Activated CD8-positive, alpha-beta memory T cell treated with anti-CD3 and anti-CD28 coated beads for 48 hours (primary cell): ENCODE measurements at regions not wholly inside any gene's neighbourhood (a gene's known extent, or its start where the extent isn't known, plus 50 kb on each side); places are given as distances from the start of the nearest gene placed in this dataset.

ENCODE experiments used
- DNase-seq, 3 experiments: peaks; one replicate each; pipeline ENCODE4 v3.0.0-alpha.2; 2020; ENCODE audit warnings: low read depth in 2 of 3, low spot score in 2 of 3

DNA sequence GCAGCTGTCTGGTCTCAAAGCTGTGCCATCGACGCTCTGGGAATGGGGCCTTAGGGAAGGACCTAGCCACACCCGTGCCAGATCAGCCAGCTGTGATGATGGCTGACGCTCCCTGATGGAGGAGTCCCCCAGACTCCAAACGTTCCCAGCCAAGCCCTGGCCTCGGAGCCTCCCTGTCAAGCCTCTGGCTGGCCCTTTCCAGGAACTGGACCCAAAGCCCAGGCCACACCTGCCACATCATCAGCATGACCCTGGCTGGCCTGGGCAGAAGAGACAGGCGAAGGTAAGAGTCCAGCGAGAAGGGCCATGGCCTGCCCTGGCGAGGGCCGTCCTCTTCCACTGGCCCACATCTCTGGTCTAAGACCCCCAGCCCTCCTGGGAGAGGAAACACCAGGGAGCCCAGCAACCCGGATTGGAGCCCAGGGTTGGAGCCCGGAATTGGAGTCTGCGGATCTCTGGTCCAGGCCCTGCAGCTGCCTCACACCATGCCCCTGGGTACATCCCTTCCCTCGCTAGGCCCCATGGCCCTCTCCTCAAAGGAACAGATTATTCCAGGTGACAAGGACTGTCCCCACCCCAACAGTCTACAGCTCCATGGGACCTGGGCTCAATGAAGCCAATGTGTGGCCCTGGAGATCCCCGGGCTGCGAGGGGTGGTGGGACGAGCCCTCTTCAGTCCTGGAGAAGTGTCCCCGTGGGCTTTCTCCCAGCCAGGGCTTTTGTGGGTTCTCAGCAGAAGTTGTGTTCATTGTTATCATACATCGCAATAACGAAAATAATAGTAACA, 105.1 kb upstream of the TNRC6C start:
- no peak for DNase-seq

DNA sequence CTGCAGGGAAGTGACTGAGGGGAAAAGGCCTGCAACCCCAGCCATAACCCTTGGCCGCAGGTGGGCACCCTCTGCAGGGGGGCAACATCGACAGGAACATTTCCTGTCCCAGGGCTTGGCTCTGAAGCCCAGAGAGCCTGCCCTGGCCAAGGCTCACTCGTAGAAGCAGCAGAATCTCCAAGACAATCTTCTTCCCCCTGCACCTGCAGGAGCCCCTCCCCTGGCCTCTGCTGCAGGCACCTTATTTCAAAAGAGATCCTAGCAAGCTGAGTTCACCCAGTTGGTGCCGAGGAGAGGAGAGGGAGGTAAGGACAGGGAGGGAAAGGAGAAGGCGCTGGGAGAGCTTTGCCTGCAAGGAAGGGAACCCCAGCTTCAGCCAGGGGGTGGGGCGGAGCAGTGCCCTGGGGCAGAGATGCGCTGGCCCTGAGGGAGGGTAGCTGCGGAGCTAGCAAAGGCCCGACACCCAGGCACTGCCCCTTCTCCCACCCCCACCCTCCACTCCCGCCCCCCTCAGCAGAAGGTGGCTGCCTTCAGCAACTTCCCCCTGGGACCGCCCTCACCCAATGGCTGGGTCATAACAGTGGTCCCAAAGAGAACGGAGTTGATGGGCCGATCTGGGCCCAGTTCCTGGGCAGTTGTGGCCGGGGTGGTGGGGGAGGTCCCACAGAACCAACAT, 104.3 kb upstream of the TNRC6C start:
- no peak for DNase-seq

DNA sequence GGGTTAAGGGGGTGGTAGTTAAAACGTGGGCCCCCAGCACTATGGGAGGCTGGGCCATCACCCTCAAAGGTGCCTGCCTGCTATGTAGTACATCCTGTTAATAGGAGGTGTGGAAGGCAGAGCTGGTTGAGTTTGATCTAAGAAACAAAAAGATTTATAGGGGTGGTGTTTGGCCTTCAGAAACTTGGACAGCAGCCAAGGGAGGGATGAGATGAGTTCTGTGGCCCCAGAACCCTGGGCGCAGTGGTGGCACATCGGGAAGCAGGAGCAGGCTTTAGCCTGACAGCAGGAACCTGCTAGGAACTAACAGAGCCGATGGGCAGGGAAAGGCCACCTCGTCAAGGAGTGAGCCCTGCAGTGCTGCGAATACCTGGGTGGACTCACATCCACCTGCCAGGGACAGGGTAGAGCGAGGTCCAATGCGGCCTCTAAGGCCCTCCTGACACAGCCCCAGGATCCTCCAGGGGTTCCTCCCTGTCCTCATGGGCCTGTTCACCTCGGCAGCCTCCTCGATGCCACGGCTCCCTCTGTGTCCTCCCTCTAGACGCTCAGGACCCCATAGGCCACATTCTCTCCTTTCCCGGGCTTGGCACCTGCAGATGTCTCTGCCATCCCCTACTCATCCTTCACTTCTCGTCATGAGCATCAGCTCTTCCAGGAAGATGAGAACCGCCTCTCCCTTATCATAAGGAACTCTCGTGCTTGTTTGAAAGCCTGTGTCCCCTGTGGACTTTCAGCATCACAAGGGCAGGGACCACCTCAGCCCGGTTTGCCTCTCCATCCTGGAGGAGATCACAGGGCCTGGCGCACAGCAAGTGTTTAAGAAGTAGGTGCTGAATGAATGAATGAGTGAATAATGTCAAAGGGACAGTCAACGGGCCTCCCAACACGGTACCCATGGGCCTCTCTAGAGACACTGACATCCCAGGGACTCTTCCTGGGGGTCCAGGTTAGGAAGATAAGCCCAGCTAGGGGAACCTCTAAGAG, 103.5 kb upstream of the TNRC6C start:
- DNase-seq: no peak

DNA sequence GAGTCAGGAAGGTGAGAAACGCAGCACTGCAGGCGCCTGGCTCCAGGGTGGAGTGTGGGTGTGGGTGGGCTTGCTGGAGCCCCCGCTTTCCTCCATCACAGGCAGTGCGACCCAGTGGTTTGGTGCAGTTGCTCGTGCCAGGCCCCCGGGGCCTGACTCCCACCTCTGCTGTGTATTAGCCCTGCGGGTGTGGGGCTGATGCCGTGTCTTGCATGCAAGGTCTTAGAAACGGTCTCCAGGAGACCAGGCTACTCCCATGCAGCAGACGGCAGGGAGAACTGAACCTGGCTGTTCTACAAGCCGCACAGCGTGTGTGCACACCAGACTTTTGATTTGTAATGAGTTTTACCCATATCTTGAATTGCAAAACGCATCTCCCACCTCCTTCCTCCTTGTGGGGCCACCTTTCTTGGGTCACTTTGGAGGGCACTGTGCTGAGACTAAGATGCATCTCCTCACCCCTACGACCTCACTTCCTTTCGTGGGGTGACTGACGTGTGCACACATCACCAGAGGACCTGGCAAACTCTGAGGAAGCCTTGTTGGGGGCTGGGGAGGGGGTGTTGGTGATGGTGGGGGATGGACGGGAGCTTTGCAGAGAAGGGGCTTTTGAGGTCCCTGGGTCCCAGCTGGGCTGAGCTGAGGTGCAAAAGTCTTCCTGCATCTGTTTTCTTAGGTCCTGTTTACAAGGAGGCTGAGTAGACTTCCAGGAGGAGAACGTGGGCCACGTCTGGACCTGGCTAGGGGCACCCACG, 101.8 kb upstream of the TNRC6C start:
- no peak for DNase-seq

DNA sequence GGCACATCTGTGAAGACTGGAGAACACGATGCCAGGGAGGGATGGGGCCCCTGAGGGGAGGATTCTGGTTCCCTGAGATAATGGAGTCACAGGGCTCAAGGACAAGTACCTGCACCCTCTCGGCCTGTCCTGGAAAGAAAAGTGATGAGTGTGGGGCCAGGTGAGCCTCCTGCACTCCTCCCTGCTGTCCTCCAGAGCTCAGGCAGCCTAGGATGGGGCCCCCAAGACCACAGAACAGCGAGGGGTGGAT, 101.3 kb upstream of the TNRC6C start:
- no peak for DNase-seq

DNA sequence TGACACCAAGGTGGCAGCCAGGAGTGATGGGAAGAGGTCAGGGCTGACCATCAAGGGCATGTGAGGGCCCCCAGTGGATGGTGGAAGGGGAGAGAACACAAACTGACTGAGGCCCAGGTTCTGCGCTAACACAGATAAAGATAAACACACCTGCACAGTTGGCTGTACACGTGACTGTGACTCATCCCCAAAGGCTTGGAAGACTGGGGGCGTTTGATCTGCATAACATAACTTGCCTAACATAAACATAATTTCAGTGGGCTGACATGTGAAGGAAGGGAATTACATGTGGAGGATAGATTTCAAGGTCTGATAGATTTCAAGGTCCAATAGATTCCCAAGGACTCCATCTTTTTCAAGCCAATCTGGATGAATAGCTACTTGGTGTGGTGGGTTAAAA, 100.9 kb upstream of the TNRC6C start:
- no peak for DNase-seq

DNA sequence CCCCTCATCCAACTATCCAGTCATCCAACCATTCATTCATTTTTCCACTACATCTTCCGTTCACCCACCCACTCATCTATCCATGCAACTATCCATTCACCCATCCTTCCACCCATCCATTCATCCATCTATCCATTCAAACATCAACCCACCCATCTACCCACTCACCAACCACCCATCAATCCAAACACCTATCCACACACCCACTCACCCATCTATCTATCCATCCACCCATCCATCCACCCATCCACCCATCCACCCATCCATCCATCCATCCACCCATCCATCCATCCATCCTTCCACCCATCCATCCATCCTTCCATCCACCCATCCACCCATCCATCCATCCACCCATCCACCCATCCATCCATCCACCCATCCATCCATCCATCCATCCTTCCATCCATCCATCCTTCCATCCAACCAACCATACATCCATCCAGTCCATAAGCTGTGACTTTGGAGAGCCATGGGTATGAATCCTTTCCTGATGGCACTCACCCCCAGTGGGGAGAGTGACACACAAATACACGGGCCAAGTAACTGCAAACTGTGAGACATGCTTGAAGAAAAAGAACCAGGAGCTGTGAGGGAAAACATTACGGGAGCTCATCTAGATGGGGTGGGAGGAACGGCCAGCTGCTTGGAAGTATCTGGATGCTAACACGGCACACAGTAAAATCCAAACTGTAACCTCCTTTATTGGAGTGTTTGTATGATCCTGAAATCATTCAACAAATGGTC, 100.0 kb upstream of the TNRC6C start:
- DNase-seq: no peak

DNA sequence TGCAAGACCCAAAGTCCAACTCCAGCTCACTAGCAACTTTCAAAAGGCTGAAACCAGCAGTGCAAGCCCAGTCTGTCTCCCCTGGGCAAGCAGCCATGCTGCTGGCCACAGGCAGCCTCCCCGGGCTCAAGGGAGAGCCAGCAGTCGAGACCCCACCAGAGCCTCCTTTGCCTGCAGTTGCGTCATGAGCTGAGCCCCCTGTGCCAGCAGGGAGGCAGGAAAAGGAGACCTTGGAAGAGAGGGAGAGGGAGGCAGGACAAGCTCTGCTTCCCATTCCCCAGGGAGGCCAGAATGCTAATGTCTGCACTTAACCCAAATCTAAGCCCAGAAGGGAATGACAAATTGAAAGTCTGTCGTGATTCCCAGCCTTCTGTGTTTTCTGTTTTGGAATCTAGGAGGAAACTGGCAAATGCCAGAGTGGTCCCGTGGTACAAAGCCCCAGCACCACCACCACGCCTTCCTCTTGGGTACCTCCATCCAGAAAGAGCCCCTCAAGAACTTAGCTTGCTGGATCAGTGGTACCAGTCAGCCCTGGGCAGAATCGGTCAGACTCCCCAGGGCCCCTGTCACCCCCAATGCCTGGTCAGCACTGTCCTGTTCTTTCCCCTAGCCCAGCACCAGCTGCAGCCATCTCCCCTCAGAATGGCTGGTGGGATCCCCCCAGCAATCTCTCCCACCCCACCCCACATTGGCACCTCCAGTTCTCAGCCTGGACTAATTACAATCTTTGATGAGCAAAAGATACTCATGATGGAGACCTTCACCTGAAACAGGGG, 99.3 kb upstream of the TNRC6C start:
- no peak for DNase-seq

DNA sequence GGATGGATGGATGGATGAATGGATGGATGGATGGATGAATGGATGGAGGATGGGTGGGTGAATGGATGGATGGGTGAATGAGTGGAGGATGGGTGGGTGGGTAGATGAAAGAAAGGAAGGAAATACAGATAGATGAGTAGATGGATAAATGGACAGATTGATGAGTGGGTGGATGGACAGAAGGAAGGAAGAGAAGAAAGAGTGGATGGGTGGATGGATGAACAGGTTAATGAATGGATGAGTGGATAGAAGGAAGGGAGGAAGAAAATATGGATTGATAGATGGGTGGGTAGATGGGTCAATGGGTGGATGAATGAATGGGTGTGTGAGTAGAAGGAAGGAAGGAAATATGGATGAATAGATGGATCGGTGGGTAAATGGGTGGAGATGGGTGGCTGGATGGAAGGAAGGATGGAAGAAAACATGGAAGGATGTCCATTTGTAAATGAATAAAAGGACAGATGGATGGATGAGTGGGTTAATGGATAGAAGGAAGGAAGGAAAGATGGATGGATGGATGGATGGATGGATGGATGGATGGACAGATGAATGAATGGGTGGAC, 97.3 kb upstream of the TNRC6C start:
- DNase-seq: no peak

DNA sequence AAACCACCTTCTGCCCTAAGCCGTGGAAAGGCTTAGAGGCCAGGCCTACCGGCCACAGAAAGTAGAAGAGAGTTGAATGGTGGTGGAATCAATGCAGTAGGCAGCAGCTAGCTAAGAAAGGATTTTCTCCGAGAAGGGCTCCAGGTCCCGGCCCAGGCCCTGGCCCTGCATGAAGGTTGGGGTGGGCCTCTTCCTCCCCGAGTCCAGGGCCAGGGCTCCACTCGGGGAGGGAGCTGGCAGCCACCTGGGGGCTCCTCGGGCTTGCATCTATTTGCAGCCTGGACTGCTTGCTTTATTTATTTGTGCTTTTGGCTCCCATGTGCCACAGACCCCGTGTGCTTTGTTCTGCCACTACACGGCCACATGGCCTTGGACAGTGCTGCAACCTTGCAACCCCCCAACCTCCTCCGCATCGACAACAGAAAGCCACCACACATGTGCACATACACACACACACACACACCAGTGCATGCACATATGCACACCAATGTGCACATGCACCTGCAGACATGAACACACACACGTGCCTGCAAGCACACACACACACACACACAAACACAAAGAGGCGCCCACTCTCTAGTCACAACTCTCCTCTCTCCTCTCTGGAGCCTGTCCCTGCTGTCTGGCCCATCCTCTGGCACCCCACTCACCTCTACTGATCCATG, 96.4 kb upstream of the TNRC6C start:
- no peak for DNase-seq

DNA sequence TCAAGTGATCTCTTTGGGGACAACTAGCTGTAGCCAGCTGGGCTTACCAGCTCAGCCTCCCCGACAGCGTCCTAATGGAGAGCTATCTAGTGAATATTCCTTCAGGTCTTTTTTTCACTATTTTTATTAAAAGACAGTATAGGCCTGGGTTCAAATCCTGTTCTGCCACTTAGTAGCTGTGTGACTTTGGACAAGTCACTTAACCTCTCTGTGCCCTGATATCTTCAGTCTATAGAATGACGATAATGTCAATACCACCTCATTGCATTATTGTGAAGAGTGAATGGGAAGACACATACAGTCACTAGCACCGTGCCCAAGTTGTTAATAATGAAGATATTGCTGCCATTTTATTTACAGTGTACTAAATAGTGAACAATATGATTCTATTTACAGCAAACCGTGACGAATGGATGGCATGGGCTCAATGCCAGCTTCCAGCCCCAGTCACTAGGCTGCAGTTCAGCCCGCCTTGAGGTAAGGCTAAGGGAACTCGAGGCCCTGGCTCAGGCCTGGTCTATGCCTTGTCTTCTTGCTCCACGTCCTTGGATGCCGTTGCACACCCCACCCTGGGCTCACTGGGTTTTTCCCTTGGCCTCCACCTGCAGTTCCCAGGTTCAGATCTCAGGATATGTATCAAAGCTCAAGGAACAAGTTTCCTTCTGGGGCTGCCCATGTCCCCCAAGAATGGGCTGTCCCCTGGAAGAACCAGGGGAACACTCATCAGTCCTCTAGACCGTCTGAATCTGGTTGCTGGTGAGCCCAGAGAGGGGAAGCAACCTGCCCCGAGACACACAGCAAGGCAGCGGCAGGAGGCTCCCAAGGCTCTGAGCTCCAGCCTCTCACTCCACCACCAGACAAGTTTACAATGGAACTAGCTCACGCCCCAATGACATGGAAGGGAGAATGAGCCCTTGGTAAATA, 95.4 kb upstream of the TNRC6C start:
- DNase-seq: no peak

DNA sequence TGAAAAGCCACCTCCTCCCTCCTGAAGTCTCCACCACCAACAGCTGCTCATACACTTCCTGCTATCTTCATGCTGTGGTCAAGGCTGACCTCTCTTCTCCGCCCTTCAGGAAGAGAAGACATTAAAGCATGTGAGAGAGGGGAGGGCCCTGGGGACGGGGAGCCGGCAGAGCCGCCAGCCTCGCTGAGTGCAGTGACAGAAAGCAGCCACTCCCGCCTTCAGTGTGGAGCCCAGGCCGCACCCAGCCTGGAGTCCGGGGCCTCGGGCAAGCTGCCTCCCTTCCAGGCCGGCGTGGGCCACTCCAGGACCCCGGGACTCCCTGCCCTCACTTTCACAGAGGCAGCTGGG, 94.7 kb upstream of the TNRC6C start:
- DNase-seq: no peak

DNA sequence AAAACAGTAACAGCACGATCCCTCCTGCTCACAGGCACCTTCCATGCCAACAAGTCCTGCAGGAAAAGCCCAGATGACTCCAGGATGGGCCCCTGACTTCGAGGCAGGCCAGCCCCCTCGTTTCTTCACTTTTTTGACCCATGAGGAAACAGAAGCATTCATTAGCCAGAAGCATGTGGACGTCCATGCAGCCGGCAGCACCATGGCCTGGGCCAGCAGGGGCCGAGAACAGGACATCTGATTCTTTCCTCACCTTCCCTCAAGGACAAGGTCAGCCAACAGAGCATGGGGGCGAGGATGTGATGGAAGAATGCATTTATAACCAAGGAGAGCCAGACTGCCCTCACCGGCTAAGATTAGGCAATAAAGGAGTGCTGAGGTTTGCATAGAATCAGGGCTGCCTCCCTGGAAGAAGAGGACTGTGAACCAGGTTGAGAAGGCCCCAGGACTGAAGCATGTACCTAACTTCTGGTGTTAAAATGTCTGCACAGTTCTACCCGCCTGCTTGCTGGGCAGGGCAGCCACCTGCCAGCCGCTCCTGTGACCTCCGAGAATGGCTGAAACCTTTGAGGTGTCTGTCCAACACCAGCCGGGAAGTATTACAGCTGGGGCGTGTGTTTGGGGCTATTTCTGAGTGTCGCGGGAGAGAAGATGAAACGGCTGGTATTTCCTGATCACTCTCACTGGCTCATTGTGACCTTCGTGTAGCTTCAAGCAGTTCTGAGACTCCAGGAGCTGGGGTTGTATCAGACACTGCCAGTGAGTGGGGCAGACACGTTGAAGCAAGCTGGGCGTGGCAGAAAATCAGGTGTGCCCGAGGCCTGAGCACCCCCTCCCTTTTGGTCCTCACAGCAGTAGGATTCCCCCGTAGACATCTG, 94.0 kb upstream of the TNRC6C start:
- DNase-seq: no peak

DNA sequence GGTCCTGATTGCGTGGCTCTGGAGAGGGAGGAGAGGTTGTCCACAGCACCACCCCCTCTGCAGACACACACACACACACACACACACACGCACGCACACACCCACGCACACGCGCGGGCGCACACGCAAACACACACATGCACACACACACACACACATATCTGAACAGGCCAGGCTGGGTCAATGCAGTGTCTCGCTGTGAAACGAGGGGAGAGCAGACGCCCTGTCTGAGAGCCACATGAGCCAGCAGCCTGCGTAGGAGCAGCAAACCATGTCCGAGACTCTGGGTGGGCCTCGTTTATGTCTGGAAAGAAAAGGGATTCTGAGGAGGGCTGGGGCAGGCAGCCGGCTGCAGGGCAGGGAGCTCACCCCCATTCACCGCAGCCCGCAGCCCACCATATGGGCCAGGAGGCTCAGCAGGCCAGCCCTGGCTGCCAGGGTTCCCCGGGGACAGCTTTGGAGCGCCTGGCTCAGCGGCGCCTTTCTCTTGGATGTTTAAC, 93.3 kb upstream of the TNRC6C start:
- DNase-seq: no peak

DNA sequence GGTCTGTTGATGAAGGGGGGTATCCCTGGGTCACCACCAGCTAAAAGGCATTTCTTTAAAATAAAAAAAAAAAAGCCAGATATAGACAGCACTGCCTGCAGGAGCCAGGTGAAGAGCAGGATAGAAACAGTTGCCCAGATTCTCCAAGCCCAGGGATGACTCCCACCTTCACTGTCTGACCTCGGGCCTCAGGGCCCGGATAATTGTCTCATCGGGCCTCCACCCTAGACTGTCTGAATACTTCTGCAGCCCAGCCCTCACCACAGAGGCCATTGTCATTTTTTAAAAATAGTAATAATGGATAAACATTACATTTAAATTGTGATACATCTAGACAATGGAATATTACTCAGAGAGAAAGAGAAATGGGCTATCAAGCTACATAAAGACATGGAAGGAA, 92.8 kb upstream of the TNRC6C start:
- DNase-seq: no peak

DNA sequence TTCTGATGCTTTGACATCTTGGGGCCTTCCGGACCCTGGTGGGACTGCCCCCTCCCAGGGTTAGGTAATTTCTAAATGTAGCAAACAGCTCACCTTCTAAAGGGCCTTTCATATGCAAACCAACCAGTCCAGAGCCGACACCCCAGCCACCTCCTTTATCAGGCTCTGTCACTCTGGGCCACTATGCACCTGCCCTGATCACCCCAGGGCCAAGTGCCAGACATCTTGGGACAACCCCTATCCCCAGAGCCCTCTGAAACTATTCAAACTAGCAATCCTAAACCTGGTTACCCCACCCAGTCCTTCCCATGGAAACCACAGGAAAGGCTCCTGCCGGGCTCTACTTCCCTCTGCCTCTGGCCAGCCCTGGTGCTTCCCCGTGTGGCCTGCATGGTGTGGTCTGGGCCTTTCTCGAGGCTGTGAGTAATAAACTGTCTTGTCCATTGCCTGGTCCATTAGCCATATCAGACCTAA, 91.2 kb upstream of the TNRC6C start:
- no peak for DNase-seq
